Embryonic facial prominence (tissue), 1 donor: ENCODE measurements at regions not wholly inside any gene's neighbourhood (a gene's known extent, or its start where the extent isn't known, plus 50 kb on each side); places are given as distances from the start of the nearest gene placed in this dataset.

Experiments
- DNase-seq: peaks from one replicate; pipeline ENCODE4 v3.0.0-alpha.2; 2016; ENCODE audit errors: extremely low spot score

DNA sequence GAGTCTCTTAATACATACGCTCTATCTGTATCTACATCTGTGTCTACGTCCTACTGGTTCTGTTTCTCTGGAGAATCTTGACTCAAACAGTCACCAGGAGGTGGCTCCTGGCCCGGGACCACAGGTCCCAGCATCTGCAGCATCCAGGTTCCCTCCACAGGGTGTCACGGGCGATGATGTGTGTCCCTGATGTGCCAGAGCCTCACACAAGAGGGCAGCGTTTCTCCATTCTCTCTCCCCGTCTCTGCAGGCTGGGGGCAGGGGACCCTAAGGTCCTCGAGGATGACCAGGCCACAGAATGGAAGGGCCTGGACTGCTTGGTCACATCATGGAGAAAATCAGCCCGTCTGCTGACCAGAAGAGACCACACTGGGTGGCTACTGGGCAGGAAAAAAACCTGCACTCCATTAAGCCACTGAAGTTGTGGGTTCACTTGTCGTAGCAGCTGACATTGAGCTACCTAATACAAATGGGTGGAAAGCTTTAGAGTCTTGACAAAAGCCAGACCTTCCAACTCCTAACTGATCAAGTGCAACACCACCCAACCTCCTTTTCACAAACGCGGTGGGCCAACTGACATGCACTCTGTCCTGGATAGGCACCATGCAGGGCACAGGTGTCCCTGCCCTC, 392.5 kb downstream of the CTTN start:
- DNase-seq: no peak

DNA sequence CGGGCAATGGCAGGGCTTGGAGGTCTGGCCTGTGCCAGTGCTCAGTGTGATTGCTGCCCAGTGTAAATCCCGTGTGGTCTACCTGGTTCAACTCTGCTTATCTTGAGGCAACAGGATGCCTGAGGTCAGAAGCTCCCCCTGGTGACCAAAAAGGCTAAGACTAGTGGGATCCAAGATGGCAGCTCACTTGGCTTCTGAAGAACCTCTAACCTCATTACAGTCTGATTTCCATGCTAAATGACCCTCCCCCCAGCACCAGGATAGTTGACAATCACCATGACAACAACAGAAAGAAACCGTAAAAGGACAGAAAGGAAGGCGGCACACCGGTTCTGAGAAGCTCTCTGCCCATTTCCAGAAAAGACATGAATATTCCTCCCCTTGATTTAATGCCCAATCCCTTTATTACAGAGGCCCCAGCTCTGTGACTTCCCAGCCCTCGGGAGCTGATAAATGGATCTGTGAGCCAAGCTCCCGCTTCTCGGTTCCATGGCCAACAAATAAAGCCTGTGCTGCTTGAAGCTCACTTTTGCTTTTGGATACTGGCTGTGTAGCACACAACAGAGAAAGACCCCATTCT, 398.4 kb downstream of the CTTN start:
- no peak for DNase-seq

DNA sequence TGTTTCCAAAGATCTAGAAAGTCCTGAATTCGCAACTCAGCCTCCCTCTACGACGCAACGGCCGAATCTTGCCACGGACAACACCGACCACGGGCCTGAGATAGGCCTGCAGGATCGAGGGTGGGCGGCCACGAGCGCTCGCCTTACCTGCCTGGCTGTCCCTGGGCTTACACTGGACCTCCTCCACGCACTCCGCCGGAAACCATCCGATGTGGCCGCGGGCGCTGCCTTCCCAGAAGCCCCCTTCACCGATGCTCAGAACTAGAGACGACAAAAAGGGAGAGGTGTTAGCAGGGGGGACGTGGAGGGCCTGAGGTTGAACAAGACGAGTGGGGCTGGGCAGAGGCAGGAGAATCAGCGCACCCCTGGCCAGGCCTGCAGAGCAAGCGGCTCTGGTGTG, 400.0 kb downstream of the CTTN start:
- no peak for DNase-seq

DNA sequence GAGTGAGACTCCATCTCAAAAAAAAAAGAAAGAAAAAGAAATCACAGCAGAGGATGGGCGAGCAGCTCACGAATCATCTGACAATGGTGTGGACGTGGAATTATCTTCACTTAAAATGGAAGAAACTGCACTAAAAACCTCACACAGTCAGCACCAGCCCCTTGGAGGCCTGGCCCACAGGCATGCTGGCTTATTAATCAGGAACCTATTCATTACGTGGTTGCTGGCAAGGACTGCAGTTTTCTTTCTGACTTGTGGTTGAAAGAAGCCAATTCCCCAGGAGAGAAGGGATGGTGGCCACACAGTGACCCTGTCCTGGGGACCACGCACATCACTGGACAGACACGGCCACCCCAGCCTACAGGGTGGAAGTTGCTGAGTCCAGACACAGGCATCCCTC, 401.1 kb downstream of the CTTN start:
- DNase-seq: no peak

DNA sequence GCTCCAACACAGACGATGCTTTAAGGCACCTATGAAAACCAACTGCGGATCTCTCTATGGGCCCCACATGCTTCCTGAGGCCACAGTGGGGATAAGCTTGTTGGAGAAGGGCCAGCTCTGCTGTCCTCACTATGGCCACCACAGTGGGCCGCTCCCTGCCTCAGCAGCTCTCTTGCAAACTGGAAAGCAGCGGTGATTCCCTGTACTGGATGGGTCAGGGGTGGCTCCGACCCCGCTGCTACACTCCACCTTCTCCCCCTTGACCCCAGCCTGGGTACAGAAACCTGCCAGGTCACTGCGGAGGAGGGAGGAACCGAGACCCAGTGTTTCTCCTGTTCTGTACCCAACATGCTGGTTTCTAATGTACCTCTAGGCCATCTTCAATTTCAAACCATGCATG, 403.9 kb downstream of the CTTN start:
- no peak for DNase-seq

DNA sequence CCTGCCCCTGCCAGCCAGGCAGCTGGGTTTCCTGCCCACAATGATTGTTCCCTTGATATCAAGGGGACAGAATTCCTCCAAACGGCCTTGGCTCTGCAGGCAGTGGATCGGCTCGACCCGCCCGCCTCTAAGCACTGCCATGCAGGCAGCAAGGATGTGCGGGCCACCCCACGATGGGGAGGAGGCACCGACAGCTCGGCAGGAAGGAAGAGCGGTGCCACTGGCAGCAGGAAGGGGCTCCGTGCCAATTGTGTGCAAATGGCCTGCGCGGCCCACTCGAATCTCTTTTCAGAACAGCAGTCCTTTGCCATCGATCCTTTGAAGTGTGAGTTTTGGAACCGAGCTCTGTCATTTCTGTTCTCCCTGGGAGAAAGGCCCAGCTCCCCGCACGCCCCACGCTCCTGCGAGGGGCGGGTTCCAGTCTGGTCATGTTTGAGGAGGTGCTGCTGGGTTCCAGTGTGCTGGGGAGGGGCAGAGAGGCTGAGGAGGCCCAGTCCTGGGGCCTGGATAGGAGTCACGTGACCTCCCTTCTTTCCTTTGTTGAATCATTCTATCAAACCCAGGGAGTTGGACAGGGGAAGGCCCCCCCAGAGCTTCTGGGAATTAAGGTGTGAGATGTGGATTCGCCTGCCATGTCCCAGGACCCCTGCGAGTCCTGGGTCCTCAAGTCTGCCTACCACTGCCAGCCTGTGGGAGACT, 406.0 kb downstream of the CTTN start:
- no peak for DNase-seq

DNA sequence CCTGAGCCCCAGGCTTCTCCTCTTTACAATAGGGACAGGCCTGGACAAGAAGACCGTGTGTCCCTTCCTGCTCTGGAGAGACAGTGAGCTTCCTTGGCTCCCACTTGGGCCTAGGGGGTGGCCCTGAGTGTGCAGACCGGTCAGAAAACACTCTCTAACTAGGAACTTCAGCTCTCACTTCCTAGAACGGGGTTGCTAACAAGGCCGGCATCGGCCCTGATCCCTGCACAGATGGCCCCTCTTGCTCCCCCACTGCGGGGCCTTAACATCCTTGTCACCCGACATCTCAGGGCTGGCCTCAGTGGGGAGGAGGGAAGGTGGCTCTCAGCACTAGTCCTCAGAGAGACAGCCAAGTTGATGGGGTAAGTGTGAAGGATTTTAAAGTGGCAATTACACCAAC, 406.9 kb downstream of the CTTN start:
- DNase-seq: no peak

DNA sequence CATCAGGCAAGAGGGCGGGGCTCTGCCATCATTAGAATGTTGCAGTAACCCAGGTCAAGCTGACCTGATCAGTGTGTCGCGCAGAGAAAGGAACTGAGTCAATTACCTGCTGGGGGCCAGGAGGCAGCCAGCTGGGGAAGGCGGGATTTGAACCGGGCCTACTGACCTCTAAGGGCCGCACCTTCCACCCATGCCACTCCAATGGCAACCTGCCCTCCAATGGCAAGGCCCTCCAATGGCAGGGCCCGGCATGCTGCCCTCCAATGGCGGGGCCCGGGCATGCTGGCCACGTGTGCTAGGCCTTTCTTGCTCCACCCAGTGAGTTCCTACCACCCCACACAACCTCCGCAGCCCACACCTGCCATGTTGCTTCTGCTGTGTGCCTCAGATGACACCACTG, 407.6 kb downstream of the CTTN start:
- DNase-seq: no peak

DNA sequence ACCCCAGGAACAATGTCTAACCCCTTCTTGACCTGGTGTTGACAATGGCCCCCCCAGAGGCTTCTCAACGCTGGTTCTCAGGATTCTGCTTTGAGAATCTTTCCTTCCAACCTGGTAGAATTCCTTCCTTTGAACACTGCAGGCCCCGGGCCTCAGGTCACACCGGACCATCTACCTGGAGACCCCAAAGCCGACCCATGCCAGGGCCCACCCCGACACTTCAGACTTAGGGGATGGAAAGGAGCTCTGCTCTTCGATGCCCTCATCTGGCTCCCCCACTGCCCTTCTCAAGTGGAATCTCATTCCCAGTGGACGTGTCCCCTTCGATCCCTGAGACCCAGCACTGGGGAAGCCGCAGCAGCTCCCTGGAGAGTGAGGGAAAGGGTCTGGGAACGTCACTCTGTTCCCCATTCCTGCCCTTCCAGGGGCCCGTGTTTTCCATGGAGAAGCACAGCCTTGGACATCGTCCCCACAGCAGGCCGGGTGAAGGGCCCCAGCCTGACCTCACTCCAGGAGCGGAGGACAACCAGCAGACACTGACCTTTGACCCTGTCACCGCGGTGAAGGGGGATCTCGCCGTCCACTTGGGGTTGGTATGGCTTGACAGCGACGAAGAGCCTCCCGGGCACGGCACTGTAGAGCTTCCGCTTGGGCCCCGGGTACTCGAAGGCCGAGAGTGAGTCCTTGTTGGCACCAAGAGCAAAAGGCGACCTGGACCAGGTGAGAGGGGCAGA, 408.3 kb downstream of the CTTN start:
- DNase-seq: no peak

DNA sequence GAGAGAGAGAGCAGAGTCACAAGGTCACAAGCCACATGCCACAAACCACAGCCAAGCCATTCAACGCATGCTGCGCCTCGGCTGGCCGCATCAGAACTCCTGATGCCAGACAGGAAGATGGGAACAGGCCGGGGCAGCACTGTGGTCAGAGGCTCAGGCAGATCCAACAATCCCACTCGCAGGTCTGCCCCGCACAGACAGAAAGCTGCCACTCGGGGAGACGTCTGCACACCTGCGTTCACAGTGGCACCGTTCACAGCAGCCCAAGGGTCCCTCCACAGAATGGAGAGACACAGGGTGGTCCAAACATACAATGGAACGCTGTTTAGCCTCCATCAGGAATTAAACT, 408.8 kb downstream of the CTTN start:
- no peak for DNase-seq

DNA sequence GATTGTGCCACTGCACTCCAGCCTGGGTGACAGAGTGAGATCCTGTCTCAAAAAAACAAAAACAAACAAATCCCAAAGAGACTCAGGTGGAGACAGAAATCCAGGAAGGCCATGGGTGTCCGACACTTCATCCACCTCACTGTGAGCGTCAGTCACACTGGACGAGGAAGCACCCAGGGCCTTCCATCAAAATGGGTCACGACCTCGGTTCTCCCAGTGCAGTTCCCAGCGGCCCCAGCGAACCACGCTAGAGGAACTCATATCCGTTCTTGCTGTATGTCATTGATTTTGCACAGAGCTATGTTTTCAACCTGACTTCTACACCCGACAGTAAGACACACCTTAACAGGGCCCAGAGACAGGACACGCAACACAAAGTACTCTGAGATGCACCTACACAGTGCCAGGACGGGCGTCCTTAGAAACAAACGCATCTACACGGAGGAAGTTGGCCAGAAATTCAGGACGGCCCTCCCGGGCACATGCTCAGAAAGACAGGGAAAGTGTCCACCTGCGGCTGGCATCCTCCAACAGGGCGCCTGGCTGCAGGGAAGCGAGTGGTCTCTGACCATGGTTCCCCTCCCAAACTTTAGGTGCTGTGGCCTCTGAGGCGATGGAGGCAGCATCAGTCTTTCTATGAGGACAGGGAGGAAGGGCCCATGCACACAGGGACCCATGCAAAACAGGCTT, 410.5 kb downstream of the CTTN start:
- DNase-seq: no peak

DNA sequence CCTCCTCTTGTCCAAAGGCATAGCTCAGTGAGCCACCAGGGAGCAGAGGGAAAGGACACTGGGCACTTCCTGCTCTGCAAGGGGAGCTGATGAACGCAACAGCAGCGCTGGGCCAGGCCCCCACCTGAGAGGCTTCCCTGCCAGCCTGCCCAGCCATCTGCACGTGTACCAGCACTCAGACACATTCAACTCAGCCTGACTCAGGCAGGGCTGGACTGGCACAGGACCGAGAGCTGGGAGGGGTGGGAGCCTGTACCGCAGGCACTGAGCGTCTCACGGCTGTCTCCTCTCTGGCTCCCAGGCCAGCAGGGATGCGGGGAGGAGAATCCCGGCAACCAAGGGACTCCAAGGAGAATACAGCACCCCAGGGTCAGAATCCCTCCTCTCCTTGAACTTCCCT, 411.8 kb downstream of the CTTN start:
- no peak for DNase-seq

DNA sequence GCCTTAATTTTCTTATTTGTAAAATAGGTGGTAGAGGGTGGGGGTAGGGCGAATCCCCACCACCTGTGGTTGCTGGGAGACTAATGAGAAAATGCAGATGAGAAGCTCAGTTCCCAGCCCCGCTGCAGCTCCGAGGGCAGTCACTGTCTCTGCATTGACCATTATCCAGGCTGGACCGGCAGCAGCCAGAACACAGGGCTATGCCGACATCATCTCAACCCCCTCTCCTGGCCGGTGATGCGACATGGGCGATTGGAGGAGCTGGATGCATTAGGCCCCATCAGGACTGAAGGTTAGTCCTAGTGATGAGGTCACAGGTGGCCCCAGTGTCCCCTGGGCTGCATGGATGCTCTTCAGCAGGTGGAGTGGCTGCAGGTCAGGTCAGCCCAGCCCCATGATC, 412.4 kb downstream of the CTTN start:
- no peak for DNase-seq

DNA sequence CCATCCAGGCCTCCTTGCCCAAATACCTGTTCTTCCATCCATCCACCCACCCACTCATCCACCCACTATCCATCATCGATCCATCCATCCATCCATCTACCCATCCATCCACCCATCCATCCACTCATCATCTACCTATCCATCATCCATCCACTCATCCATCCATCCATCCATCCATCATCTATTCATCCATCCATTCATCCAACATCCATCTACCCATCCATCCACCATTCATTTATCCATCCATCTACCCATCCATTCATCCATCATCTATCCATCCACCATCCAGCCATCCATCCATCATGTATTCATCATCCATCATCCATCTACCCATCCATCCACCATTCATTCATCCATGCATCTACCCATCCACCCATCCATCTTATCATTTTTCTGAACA, 413.2 kb downstream of the CTTN start:
- no peak for DNase-seq

DNA sequence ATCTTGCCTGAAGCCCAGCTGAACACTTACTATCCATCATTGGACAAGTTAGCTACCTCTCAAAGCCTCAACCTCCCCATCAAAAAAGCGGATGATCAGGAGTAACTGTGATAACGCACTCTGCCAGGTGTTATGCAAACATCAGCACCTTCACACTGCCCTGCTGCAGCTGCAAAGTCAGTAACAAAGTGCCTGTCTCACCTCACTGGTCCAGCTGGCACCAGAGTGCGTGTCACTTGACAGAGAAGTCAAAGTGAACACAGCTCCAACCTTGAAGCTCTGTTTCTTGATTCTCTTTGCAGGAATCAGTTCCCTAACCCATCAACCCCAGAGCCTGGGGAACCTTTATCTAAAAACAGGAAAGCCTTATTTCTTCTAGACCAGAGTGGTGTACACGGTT, 413.6 kb downstream of the CTTN start:
- no peak for DNase-seq

DNA sequence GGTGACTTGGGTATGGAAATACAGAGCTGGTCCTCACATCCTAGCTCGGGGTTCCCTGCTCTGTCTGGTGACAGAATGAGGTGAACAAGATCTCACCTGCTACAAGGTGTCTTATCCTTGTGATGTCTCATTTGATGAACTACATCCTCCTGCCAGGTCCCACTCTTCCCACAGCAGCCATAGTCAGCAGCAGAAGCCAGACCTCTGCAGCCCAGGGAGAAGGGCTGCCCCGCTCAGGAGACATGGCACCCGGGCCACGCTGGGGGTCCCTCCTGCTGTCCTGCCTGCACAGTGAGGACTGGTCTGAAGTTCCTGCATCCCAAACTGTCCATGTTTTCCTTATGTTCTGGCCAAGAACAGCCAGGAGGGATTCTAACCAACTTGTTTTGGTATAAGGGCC, 414.1 kb downstream of the CTTN start:
- no peak for DNase-seq

DNA sequence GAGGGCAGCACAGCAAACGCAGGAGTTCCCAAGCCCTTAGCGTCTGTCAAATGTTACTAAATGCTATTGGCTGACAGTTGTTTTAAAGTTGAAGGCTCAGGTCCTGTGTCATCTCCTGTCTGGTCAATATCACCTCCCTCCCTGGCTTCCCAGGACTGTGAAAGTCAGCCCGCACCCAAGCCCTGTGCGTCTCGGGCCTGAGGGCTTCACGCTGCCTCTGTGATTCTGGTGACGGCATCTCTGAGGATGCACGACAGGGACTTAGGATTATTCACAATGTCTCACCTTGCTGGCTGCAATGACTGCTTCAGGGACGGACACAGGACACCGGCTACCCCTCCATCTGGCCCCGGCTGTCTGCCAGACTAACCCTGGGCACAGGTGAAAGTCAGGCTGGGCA, 415.3 kb downstream of the CTTN start:
- DNase-seq: no peak

DNA sequence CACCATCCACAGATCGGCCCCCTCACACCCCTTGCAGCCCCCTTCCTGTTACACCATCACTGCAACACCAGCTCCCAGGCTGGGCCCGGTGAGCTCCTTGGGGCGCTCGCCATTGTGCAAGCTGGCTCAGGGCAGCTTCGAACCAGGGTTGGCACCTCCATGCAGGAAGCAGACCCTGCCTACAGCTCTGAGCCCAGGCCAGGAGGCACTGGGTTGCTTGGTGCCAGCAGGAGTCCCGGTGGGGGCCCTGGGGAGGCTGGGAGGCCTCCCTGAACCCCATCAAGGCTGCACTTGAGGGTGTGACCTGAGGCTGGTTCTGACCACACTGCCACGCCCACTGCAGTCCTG, 417.1 kb downstream of the CTTN start:
- no peak for DNase-seq

DNA sequence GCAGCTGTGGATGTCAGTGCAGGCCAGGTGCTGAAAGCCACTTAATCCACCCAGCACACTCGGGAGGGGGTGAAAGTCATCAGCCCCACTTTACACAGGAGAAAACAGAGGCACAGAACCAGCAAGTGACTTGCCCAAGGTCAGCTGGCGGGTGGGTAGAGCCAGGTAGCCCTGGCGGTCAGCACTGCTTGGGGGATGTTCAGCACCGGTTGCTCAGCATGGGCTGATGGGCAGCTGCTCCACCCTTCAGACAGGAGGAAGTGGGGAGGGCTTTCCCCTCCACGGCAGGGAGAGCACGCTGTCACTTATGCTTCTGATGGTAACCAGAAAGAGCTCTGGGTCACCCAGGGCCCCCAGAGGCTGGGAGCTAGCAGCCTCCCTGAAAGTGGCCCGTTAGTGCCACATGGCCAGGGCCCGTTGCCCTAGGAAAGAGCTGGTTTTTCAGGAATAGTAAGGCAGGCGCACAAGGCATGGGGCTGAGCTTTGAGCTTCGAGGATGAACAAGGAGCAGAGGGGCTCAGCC, 417.9 kb downstream of the CTTN start:
- DNase-seq: no peak

DNA sequence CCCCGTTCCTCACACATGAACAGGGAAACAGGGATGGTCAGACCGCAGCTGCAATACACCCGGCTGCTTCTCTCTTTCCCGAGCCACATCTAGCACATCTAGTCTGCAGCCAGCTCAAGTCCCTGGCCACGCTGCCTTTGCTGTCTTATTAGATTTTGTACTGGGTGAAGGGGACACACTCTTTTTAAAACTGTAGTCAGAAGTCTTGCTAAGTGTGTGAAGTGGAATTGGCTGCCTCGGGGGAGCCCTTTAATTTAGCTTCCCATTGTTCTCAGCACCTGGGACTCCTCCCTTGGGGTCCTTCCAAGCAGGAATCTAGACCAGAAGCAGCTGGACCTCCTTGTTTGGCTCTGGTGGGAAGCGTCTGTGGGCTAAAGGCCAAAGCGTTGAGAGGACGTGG, 420.0 kb downstream of the CTTN start:
- no peak for DNase-seq

DNA sequence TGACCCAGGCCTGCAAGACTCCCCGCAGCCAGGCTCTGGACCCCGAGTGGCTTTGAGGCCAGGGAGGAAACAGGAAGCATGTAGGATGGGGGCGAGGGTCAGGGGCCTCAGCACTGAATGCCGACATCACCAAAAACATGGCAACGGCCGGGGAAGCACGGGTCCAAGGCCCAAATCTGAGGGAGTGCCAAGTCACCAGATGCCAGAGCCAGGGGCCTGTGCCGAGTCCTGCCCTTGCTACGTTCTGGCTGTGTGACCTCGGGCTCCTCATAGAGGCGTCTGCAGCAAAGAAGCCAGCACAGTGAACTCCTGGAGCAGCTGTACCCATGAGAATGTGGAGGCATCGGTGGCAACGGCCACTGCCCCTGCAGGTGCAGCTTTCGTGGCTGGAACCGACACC, 420.7 kb downstream of the CTTN start:
- no peak for DNase-seq

DNA sequence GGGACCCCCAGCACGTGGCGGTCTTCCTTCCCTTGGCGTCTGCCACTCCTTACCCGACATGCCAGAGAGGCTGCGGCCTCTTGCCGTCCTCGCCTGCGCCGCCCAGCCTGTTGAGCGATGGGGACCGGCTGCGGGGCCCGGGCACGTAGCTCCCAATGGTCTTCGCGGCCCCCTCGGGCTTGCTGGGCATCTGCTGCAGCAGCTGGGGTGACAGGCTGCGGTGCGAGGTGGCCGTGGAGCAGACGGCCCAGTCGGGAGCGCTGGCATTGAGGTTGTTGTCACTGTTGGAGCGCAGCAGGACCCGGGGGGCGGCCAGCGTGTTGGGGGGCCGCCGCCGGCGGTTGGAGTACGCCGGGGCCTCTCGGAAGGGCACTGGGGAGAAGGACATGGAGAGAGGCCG, 422.0 kb downstream of the CTTN start:
- no peak for DNase-seq
